ENCODE measurements at regions not wholly inside any gene's neighbourhood (a gene's known extent, or its start where the extent isn't known, plus 50 kb on each side); places are given as distances from the start of the nearest gene placed in this dataset.

DNA sequence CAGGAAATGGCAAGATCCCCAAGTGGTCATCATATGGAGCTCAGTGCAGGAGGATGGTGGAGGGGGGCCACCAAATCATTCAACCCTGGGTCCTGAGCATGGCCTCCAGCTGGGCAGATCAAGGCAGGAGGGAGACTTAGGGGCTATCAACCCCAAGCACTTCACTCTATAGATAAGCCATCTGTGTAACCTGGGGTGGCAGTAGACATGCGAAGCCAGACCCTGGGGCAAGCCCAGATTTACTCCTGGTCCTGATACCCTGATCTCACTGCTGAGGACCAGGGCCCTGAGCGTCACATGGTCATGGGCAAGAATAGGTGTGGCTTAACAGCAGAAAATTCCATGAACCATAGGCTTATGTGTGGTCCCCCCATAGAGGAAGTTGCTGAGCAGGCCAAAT lies 173.0 kb upstream of the ADCY1 start:
- TF ChIP-seq CTCF (IDR thresholded peaks at IDR 0.05) (no peak), POLR2A (IDR thresholded peaks at IDR 0.05) (no peak)
